NCI-H2171 (cell line): ENCODE measurements at regions not wholly inside any gene's neighbourhood (a gene's known extent, or its start where the extent isn't known, plus 50 kb on each side); places are given as distances from the start of the nearest gene placed in this dataset.

Experiments
- DNase-seq: peaks from one replicate; lab custom pipeline; 2025; lab: John Stamatoyannopoulos, UW

GRCh38 chr3:64848127-64848800 is 160.5 kb upstream of the ADAMTS9 start:
- DNase-seq, result no peak

- DNase-seq, result no peak
Observed at GRCh38 chr3:64844558-64844957, 156.8 kb upstream of the ADAMTS9 start.

- DNase-seq, result no peak
Observed at GRCh38 chr3:64837986-64838735, 150.4 kb upstream of the ADAMTS9 start.

- no peak for DNase-seq
Observed at GRCh38 chr3:64837126-64837738, 149.4 kb upstream of the ADAMTS9 start.

- no peak for DNase-seq
Observed at GRCh38 chr3:64836097-64836496, 148.3 kb upstream of the ADAMTS9 start.

GRCh38 chr3:64832098-64832497 is 144.3 kb upstream of the ADAMTS9 start:
- no peak for DNase-seq

- DNase-seq, result no peak
Observed at GRCh38 chr3:64830681-64831080, 142.9 kb upstream of the ADAMTS9 start.

GRCh38 chr3:64829331-64829730 is 141.5 kb upstream of the ADAMTS9 start:
- DNase-seq, result no peak

- no peak for DNase-seq
Observed at GRCh38 chr3:64828276-64828675, 140.5 kb upstream of the ADAMTS9 start.

- no peak for DNase-seq
Observed at GRCh38 chr3:64827431-64827830, 139.6 kb upstream of the ADAMTS9 start.

GRCh38 chr3:64827019-64827418 is 139.2 kb upstream of the ADAMTS9 start:
- DNase-seq, result no peak

GRCh38 chr3:64825404-64826120 is 137.8 kb upstream of the ADAMTS9 start:
- DNase-seq, result no peak

- no peak for DNase-seq
Observed at GRCh38 chr3:64824394-64824909, 136.7 kb upstream of the ADAMTS9 start.

GRCh38 chr3:64818196-64818595 is 130.4 kb upstream of the ADAMTS9 start:
- no peak for DNase-seq

GRCh38 chr3:64816355-64816754 is 128.6 kb upstream of the ADAMTS9 start:
- no peak for DNase-seq

GRCh38 chr3:64815789-64816188 is 128.0 kb upstream of the ADAMTS9 start:
- DNase-seq, result no peak

- no peak for DNase-seq
Observed at GRCh38 chr3:64815195-64815631, 127.4 kb upstream of the ADAMTS9 start.

- no peak for DNase-seq
Observed at GRCh38 chr3:64814351-64814750, 126.6 kb upstream of the ADAMTS9 start.

- no peak for DNase-seq
Observed at GRCh38 chr3:64813326-64813725, 125.5 kb upstream of the ADAMTS9 start.

- no peak for DNase-seq
Observed at GRCh38 chr3:64809086-64809485, 121.3 kb upstream of the ADAMTS9 start.

GRCh38 chr3:64808061-64808460 is 120.3 kb upstream of the ADAMTS9 start:
- DNase-seq, result no peak
